Peyer's patch (tissue), 4 donors: ENCODE measurements at regions not wholly inside any gene's neighbourhood (a gene's known extent, or its start where the extent isn't known, plus 50 kb on each side); places are given as distances from the start of the nearest gene placed in this dataset.

Experiments used
- DNase-seq, 3 donors: peaks; one replicate each; pipeline ENCODE4 v3.0.0-alpha.2; 2017 to 2019
- H3K27ac ChIP-seq, 4 donors: fragments of 200-600 bp; sonication (generic); one replicate each; pipeline ENCODE4 v1.5.1; 2016 to 2019
- H3K27me3 ChIP-seq, 2 donors: fragments of 200-600 bp; sonication (generic); one replicate each; pipeline ENCODE4 v1.5.1; 2019
- H3K36me3 ChIP-seq, 3 donors: fragments of 200-600 bp; sonication (generic); one replicate each; pipeline ENCODE4 v1.5.1; 2016 to 2019
- H3K4me1 ChIP-seq, 4 donors: fragments of 200-600 bp; sonication (generic); one replicate each; pipeline ENCODE4 v1.5.1; 2016 to 2019
- H3K4me3 ChIP-seq, 4 donors: fragments of 200-600 bp; sonication (generic); 1 replicate in 3 of 4; 2 replicates in 1 of 4; pipeline ENCODE4 v1.5.1; 2016 to 2019; ENCODE audit warnings: mild to moderate bottlenecking in 1 of 4
- H3K9me3 ChIP-seq, 4 donors: fragments of 200-600 bp; sonication (generic); one replicate each; pipeline ENCODE4 v1.5.1; 2016 to 2019; ENCODE audit warnings: mild to moderate bottlenecking in 1 of 4
- POLR2A ChIP-seq, 2 donors: fragments of 450-650 bp; IDR thresholded peaks; one replicate each; pipeline ENCODE4 v1.5.1; 2017; ENCODE audit warnings: antibody characterized with exemption in 2 of 2, mild to moderate bottlenecking in 2 of 2, moderate library complexity in 2 of 2
- TF ChIP-seq, protein P1 (sequence below), 6 experiments: fragments of 450-650 bp in 4 of 6; fragments of 200-600 bp in 2 of 6; sonication (generic) in 1 of 6; IDR thresholded peaks; one replicate each; pipeline ENCODE4 v1.5.1; 2017 to 2019; ENCODE audit warnings: antibody characterized with exemption in 6 of 6, mild to moderate bottlenecking in 3 of 6, moderate library complexity in 1 of 6

GRCh38 chrX:40261833-40262156 lies 164.0 kb upstream of the BCOR start:
- H3K27ac ChIP-seq: no peak overlapping the region
- no peaks in the 10 kb centered on the region for H3K36me3 ChIP-seq
- H3K4me3 ChIP-seq: no peak overlapping the region
- DNase-seq: no peak
- no peak for TF ChIP-seq POLR2A (IDR thresholded peaks at IDR 0.05)
- TF ChIP-seq, protein P1, sequence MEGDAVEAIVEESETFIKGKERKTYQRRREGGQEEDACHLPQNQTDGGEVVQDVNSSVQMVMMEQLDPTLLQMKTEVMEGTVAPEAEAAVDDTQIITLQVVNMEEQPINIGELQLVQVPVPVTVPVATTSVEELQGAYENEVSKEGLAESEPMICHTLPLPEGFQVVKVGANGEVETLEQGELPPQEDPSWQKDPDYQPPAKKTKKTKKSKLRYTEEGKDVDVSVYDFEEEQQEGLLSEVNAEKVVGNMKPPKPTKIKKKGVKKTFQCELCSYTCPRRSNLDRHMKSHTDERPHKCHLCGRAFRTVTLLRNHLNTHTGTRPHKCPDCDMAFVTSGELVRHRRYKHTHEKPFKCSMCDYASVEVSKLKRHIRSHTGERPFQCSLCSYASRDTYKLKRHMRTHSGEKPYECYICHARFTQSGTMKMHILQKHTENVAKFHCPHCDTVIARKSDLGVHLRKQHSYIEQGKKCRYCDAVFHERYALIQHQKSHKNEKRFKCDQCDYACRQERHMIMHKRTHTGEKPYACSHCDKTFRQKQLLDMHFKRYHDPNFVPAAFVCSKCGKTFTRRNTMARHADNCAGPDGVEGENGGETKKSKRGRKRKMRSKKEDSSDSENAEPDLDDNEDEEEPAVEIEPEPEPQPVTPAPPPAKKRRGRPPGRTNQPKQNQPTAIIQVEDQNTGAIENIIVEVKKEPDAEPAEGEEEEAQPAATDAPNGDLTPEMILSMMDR (IDR thresholded peaks at IDR 0.05): no peak
- H3K9me3 ChIP-seq: no peaks in the 10 kb centered on the region
- no peaks in the 10 kb centered on the region for H3K4me1 ChIP-seq
- H3K27me3 ChIP-seq: no peaks in the 10 kb centered on the region

DNA sequence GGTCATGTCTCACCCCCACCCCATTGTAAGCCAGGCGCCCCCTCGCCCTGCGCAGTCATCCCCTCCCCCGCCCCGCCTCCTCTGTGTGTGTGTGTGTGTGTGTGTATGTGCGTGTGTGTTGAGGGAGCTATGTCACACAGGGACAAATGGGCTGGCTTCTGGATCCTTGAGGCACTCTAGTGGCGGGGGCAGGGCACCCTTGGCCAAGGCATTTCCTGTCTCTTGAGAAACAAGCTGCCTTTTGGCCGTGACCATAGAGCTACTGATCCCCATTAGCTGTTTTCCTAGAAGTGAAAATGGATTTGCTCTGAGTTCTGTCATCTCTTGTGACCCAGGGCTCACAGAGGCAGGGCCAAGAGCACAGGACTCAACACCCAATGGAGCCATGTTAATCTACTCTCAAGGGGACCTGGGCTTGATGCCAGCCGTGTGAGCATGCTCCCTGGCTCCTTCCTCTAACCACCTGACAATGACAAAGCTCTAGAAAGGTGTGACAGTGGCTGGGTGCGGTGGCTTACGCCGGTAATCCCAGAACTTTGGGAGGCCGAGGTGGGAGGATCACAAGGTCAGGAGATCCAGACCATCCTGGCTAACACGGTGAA lies 162.5 kb upstream of the BCOR start:
- Histone ChIP-seq H3K4me3 (no peak overlapping the region), H3K4me1 (no peaks in the 10 kb centered on the region), H3K27me3 (no peaks in the 10 kb centered on the region), H3K27ac (no peak overlapping the region), H3K36me3 (no peaks in the 10 kb centered on the region), H3K9me3 (no peaks in the 10 kb centered on the region)
- TF ChIP-seq, protein P1 (IDR thresholded peaks at IDR 0.05): no peak
- no peak for TF ChIP-seq POLR2A (IDR thresholded peaks at IDR 0.05)
- no peak for DNase-seq

- H3K36me3 ChIP-seq: no peaks in the 10 kb centered on the region
- TF ChIP-seq, protein P1 (IDR thresholded peaks at IDR 0.05): no peak
- TF ChIP-seq POLR2A (IDR thresholded peaks at IDR 0.05): no peak
- H3K27me3 ChIP-seq: no peaks in the 10 kb centered on the region
- no peak overlapping the region for H3K4me3 ChIP-seq
- H3K4me1 ChIP-seq: no peaks in the 10 kb centered on the region
- no peak overlapping the region for H3K27ac ChIP-seq
- no peak for DNase-seq
- H3K9me3 ChIP-seq: no peaks in the 10 kb centered on the region
Observed at GRCh38 chrX:40258909-40259308, 161.2 kb upstream of the BCOR start.

DNA sequence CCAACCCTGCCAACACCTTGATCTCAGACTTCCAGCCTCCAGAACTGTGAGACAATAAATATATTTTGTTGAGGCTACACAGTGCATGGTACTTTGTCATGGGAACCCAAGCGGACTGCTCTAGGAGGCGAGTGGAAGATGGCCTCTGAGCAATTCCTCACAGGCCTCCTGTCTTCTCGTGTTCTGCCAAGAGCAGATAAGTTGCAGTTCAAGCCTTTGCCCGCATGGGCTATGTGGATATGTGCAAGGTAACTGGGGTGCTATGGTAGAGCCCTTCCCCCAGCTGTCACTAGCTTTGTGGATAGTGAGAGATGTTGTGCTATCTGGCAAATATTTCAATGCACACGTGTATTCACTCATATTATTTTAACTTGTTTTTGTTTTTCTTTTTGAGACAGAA lies 156.0 kb upstream of the BCOR start:
- no peaks in the 10 kb centered on the region for H3K36me3 ChIP-seq
- H3K27ac ChIP-seq: no peak overlapping the region
- no peaks in the 10 kb centered on the region for H3K9me3 ChIP-seq
- no peaks in the 10 kb centered on the region for H3K4me1 ChIP-seq
- H3K27me3 ChIP-seq: no peaks in the 10 kb centered on the region
- TF ChIP-seq POLR2A (IDR thresholded peaks at IDR 0.05): no peak
- TF ChIP-seq, protein P1 (IDR thresholded peaks at IDR 0.05): no peak
- no peak for DNase-seq
- H3K4me3 ChIP-seq: no peak overlapping the region

GRCh38 chrX:40249582-40249981 lies 151.8 kb upstream of the BCOR start:
- TF ChIP-seq POLR2A (IDR thresholded peaks at IDR 0.05): no peak
- TF ChIP-seq, protein P1 (IDR thresholded peaks at IDR 0.05): no peak
- H3K4me1 ChIP-seq: no peaks in the 10 kb centered on the region
- no peaks in the 10 kb centered on the region for H3K9me3 ChIP-seq
- no peak overlapping the region for H3K4me3 ChIP-seq
- no peaks in the 10 kb centered on the region for H3K36me3 ChIP-seq
- no peaks in the 10 kb centered on the region for H3K27me3 ChIP-seq
- no peak for DNase-seq
- H3K27ac ChIP-seq: no peak overlapping the region

DNA sequence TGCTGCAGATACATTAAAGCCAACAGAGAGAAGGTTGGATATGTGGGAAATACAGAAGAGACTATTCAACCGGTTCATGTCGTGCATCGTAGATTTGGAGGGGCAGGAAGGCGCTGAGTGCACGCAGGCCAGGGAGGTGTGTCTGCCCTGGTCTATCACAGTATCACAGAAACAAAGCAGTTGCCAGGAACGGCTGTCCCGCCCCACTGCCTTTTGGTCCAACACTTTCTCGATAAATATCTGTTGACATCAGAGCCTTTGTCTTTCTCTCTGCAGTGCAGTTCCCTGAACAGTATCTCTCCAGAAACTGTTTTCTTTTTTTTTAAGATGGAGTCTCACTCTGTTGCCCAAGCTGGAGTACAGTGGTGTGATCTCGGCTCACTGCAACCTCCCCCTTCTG lies 151.1 kb upstream of the BCOR start:
- H3K27me3 ChIP-seq: no peaks in the 10 kb centered on the region
- DNase-seq: no peak

More for the DNA sequence above, 151.1 kb upstream of the BCOR start:
- TF ChIP-seq POLR2A (IDR thresholded peaks at IDR 0.05): no peak
- TF ChIP-seq, protein P1 (IDR thresholded peaks at IDR 0.05): no peak
- no peaks in the 10 kb centered on the region for H3K36me3 ChIP-seq
- H3K9me3 ChIP-seq: no peaks in the 10 kb centered on the region
- H3K27ac ChIP-seq: no peak overlapping the region
- no peak overlapping the region for H3K4me3 ChIP-seq
- H3K4me1 ChIP-seq: no peaks in the 10 kb centered on the region
